HepG2 (cell line): ENCODE measurements at regions not wholly inside any gene's neighbourhood (a gene's known extent, or its start where the extent isn't known, plus 50 kb on each side); places are given as distances from the start of the nearest gene placed in this dataset.

Experiments used
- ARID4A ChIP-seq: sonication (generic); formaldehyde crosslinking; IDR thresholded peaks from 2 replicates; pipeline ENCODE4 v1.5.0; 2020; ENCODE audit warnings: mild to moderate bottlenecking, missing genetic modification reagents, borderline replicate concordance
- EEA1 ChIP-seq: sonication (generic); formaldehyde crosslinking; IDR thresholded peaks from 2 replicates; pipeline ENCODE4 v1.5.1; 2020; ENCODE audit warnings: mild to moderate bottlenecking, missing genetic modification reagents, borderline replicate concordance
- ELF1 ChIP-seq: sonication (generic); formaldehyde crosslinking; IDR thresholded peaks from 2 replicates; pipeline ENCODE4 v1.4.0; 2020; ENCODE audit warnings: missing genetic modification reagents
- ELF3 ChIP-seq: IDR thresholded peaks from 2 replicates; pipeline ENCODE4 v1.6.1; 2016; ENCODE audit warnings: missing genetic modification reagents, missing compliant biosample characterization
- KAT2B ChIP-seq: fragments of 150-350 bp; IDR thresholded peaks from 2 replicates; pipeline ENCODE4 v1.6.1; 2014; ENCODE audit warnings: low read depth, low read length, borderline replicate concordance
- KDM5A ChIP-seq: fragments of 200-600 bp; sonication (generic); IDR thresholded peaks from 2 replicates; pipeline ENCODE4 v1.7.0; 2018; ENCODE audit warnings: antibody characterized with exemption, mild to moderate bottlenecking, low read length, borderline replicate concordance
- MLXIP ChIP-seq: sonication (generic); formaldehyde crosslinking; IDR thresholded peaks from 2 replicates; pipeline ENCODE4 v1.9.0; 2021; ENCODE audit warnings: missing genetic modification reagents, borderline replicate concordance
- MXD1 ChIP-seq: sonication (generic); formaldehyde crosslinking; IDR thresholded peaks from 2 replicates; pipeline ENCODE4 v1.4.0; 2020; ENCODE audit warnings: mild to moderate bottlenecking, missing genetic modification reagents
- NFKB2 ChIP-seq: sonication (generic); formaldehyde crosslinking; IDR thresholded peaks from 2 replicates; pipeline ENCODE4 v1.4.0; 2020; ENCODE audit warnings: missing genetic modification reagents, borderline replicate concordance
- RNF2 ChIP-seq: fragments of 450-650 bp; conservative IDR thresholded peaks from 2 replicates; pipeline ENCODE4 v1.6.1; 2016; ENCODE audit warnings: low read depth
- SIX1 ChIP-seq: sonication (generic); formaldehyde crosslinking; IDR thresholded peaks from 2 replicates; pipeline ENCODE4 v1.4.0; 2020; ENCODE audit warnings: missing genetic modification reagents, borderline replicate concordance
- SNAPC2 ChIP-seq: sonication (generic); formaldehyde crosslinking; IDR thresholded peaks from 2 replicates; pipeline ENCODE4 v1.8.1; 2022; ENCODE audit warnings: mild to moderate bottlenecking, missing genetic modification reagents
- TEAD3 ChIP-seq: optimal IDR thresholded peaks from 2 replicates; pipeline ENCODE3; 2016; ENCODE audit warnings: borderline replicate concordance
- TP53 ChIP-seq: sonication (generic); formaldehyde crosslinking; conservative IDR thresholded peaks from 2 replicates; pipeline ENCODE4 v1.4.0; 2020; ENCODE audit warnings: missing genetic modification reagents
- ZBTB7B ChIP-seq: sonication (generic); formaldehyde crosslinking; IDR thresholded peaks from 2 replicates; pipeline ENCODE4 v1.4.0; 2020; ENCODE audit warnings: missing genetic modification reagents
- ZEB1 ChIP-seq: IDR thresholded peaks from 2 replicates; pipeline ENCODE4 v1.6.1; 2012; ENCODE audit warnings: mild to moderate bottlenecking, low read depth, inconsistent platforms; ENCODE audit not compliant: insufficient replicate concordance
- ZMYM2 ChIP-seq: sonication (generic); formaldehyde crosslinking; IDR thresholded peaks from 2 replicates; pipeline ENCODE4 v1.8.0; 2022; ENCODE audit warnings: mild to moderate bottlenecking, missing genetic modification reagents
- ZMYM4 ChIP-seq: sonication (generic); formaldehyde crosslinking; IDR thresholded peaks from 2 replicates; pipeline ENCODE4 v1.8.1; 2023; ENCODE audit warnings: mild to moderate bottlenecking, missing genetic modification reagents
- ZNF138 ChIP-seq: sonication (generic); formaldehyde crosslinking; IDR thresholded peaks from 2 replicates; pipeline ENCODE4 v1.5.0; 2020; ENCODE audit warnings: mild to moderate bottlenecking, low read depth, missing genetic modification reagents
- ZNF160 ChIP-seq: sonication (generic); formaldehyde crosslinking; IDR thresholded peaks from 2 replicates; pipeline ENCODE4 v1.8.0; 2022; ENCODE audit warnings: mild to moderate bottlenecking, inconsistent platforms, missing genetic modification reagents
- ZNF354B ChIP-seq: sonication (generic); formaldehyde crosslinking; IDR thresholded peaks from 2 replicates; pipeline ENCODE4 v1.8.0; 2022; ENCODE audit warnings: mild to moderate bottlenecking, missing genetic modification reagents
- ZNF382 ChIP-seq: sonication (generic); formaldehyde crosslinking; IDR thresholded peaks from 2 replicates; pipeline ENCODE4 v1.5.0; 2020; ENCODE audit warnings: missing genetic modification reagents, mild to moderate bottlenecking, borderline replicate concordance
- ZNF510 ChIP-seq: sonication (generic); formaldehyde crosslinking; IDR thresholded peaks from 2 replicates; pipeline ENCODE4 v1.4.0; 2020; ENCODE audit warnings: low read depth, mild to moderate bottlenecking, missing genetic modification reagents
- ZNF572 ChIP-seq: sonication (generic); formaldehyde crosslinking; IDR thresholded peaks from 2 replicates; pipeline ENCODE4 v1.5.1; 2020; ENCODE audit warnings: mild to moderate bottlenecking, missing genetic modification reagents
- ZNF607 ChIP-seq: sonication (generic); formaldehyde crosslinking; IDR thresholded peaks from 2 replicates; pipeline ENCODE4 v1.5.1; 2020; ENCODE audit warnings: missing genetic modification reagents, mild to moderate bottlenecking, borderline replicate concordance

- TF ChIP-seq ZNF354B (CRISPR knock-in tag) = no peak
- no peak for TF ChIP-seq ZNF160 (CRISPR knock-in tag)
- TF ChIP-seq MXD1 (CRISPR knock-in tag) = no peak
- no peak for TF ChIP-seq SIX1
- no peak for TF ChIP-seq ZEB1
- peak; percentile 49; the same call in 1 of the 2 replicates for TF ChIP-seq ZNF572 (CRISPR knock-in tag)
- TF ChIP-seq ELF1 (CRISPR knock-in tag) = no peak
- no peak for TF ChIP-seq ZNF138 (CRISPR knock-in tag)
- no peak for TF ChIP-seq KDM5A
- TF ChIP-seq EEA1 (CRISPR knock-in tag) = no peak
- peak; percentile 33; the same call in 1 of the 2 replicates for TF ChIP-seq ZMYM4 (CRISPR knock-in tag)
- no peak for TF ChIP-seq ZNF382 (CRISPR knock-in tag)
- no peak for TF ChIP-seq KAT2B
- TF ChIP-seq SNAPC2 = no peak
- no peak for TF ChIP-seq ZNF510 (CRISPR knock-in tag)
- TF ChIP-seq TP53 = no peak
- no peak for TF ChIP-seq ARID4A
- no peak for TF ChIP-seq MLXIP (CRISPR knock-in tag)
- TF ChIP-seq TEAD3 (CRISPR knock-in tag) = peak; percentile 34
- no peak for TF ChIP-seq RNF2
- no peak for TF ChIP-seq ELF3 (CRISPR knock-in tag)
- no peak for TF ChIP-seq ZNF607
- no peak for TF ChIP-seq ZMYM2 (CRISPR knock-in tag)
- TF ChIP-seq ZBTB7B = peak; percentile 65; the same call in 1 of the 2 replicates
- TF ChIP-seq NFKB2 = no peak
These were observed 50.2 kb upstream of the LRP1B start (continued) for GRCh38 chr2:142180820-142181533.
